GM18511 (cell line): ENCODE measurements at regions not wholly inside any gene's neighbourhood (a gene's known extent, or its start where the extent isn't known, plus 50 kb on each side); places are given as distances from the start of the nearest gene placed in this dataset.
A peak's percentile ranks its signal among the peaks of the same experiment; 100 is the strongest.

Source experiments
- ATAC-seq: cut with Tn5 transposase; IDR thresholded peaks from one replicate; pipeline ENCODE4 v1.9.1; 2021; ENCODE audit warnings: mild to moderate bottlenecking, moderate library complexity; ENCODE audit not compliant: unreplicated experiment

- ATAC-seq, result no peak
Measured at GRCh38 chr7:25995216-25995615, 156.8 kb upstream of the NFE2L3 start.

GRCh38 chr7:25996006-25996408 lies 156.0 kb upstream of the NFE2L3 start:
- ATAC-seq, result no peak

GRCh38 chr7:25998499-25998898 lies 153.5 kb upstream of the NFE2L3 start:
- no peak for ATAC-seq

- ATAC-seq, result no peak
Measured at GRCh38 chr7:26000841-26001240, 151.2 kb upstream of the NFE2L3 start.

- no peak for ATAC-seq
Measured at GRCh38 chr7:26001662-26002244, 150.2 kb upstream of the NFE2L3 start.

DNA sequence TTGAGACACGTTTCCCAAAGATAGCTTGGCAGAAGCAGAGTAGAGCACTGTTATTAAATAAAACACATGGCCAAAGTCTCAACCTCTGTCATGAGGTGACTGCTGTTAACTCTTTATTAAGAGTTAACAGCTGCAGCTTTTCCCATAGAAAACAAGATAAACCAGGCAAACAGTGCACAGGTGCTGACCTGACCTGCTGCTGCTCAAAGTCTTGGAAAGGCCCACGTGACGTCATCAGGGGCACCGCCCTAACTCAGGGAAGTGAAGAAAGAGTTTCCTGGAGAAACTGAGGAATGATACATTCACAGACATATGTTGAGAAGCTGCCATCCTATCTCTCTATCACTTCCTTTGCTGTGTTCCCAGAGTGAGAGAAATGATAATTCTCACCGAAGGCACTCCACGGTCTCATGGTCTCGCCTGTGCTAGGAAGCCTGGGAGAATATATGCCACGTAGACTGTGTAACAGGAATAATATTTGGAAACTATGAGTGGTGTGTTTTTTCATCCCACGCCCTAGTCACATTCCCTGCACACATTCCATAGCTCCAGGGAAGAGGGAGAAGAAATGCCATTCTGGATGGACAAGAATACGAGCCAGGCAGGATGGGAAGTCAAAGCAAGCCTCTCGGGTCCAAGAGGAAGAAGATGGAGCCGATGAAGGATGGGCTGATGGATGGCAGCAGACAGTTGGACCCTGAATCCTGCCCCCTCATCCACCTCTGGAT lies 146.2 kb upstream of the NFE2L3 start:
- no peak for ATAC-seq

DNA sequence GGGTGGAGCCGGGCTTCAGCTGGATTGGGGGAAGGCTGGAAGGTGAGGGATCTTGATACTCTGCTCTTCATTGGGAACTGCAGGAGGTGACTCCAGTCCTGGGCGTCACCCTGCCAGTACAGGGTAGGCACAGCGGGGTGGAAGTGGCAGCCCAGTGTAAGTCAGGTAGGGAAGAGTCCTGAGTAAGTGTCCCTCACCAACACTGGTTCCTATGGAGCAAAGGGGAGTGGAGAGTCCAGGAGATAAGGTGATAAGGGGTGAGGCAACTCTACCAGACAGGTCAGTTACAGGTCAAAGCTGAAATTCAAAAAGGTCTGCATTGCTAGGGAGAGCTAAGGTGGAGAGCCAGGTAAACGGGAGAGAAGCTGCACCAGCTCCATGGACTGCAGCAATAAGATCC lies 145.6 kb upstream of the NFE2L3 start:
- ATAC-seq, result no peak

- no peak for ATAC-seq
Measured at GRCh38 chr7:26007510-26007909, 144.5 kb upstream of the NFE2L3 start.

DNA sequence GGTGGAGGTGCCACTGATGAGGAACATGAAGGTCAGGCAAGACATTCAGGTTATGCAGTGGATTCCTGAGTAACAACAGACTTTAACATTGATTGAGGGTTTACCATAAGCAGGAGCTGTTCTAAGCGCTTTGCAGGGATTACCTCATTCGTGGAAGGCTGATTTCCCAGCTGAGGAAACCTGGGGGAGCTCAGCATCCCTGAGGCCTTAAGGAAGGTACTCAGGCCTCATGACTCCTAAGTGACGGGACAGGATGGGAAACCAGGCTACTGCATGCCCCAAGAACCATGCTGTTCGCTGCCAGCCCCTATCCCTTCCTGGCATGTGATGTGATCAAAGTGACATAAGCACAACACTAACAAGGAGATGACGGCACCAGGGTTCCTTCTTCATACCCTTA lies 143.6 kb upstream of the NFE2L3 start:
- no peak for ATAC-seq

DNA sequence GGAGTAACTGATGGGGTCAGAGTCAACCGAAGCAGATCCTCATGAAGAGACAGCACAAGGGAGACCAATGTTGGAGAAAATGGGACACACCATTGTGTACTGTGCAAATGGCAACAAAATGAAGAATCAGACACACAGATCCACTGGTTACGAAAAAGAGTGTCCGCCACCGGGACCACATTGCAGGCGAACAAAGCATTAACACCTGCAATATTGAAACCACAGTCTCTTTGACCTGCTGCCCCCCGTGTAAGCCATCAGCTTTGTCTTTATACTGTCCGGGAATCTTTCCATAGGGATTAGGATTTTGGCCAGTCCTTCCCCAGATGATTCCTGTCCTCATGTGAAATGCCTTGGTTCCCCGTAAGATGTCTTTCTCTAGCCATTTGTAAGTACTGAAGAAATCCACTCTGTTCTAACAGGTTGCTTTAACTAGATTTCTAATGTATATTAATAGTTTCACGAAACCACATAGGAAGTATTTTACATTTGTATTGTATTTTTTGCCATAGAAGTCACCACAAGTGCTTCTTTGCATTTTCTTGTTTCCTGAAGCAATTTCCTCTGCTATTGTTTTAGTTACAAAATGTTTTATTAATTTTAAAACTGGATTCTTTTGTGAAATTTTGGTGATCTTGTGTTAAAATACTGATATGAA lies 140.8 kb upstream of the NFE2L3 start:
- ATAC-seq, result peak; percentile 76

DNA sequence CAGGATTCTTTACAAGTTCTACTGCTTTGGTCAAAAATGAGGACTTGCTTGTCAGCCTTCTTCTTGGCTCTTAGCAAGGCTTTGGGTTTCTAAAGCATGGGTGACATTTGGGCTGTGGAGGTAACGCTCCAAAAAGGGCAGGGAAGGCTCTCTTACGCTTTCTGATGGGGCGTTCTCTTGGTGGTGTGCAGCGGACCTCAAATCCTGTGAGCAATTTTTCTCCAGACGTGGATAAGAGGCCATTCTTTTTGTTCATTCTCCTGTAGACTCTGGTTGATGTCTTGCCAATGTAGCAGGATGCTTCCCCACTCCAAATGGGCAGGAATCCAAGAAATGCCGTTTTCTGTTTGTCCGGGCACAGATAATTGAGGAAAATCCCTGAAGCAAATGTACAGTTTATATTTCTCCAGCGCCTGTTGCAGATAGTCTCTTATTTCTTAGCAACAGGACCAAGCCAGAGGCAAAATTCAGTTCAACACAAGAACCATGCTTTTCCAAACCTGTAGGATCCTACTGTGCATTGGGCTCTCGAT lies 138.4 kb upstream of the NFE2L3 start:
- peak; percentile 67 for ATAC-seq

DNA sequence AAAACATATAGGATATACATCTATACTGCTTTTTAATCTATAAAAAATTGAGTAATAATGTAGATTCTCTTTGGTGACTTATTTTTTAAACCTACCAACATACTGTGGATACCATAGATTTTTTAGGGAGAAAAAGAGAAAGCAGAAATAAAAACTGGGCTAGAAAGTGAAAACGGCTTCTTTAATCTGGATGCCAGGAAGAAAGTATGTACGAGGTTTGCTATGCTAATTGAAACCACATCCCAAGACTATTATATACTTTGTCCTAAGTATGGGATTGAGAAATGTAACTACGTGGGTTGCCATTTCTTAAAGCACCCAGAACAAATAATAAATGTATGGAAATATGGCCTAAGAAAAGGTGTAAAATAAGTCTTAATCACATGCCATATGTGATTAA lies 129.0 kb upstream of the NFE2L3 start:
- no peak for ATAC-seq

DNA sequence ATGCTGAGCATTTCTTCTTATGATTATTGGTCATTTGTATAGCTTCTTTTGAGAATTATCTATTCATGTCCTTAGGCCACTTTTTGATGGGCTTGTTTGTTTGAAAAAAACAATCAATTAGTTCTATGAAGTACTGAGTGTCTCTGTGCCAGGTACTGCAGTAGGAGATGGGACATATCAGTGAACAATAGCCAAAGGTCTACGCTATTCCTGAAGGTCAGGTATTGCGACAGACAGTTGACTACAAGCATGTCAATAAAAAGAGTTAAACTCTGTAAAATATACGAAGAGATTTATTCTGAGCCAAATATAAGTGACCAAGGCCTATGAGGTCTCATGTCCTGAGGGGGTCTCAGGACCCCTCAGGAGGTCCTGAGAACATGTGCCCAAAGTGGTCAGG lies 122.1 kb upstream of the NFE2L3 start:
- no peak for ATAC-seq

- no peak for ATAC-seq
Measured at GRCh38 chr7:26034391-26034790, 117.6 kb upstream of the NFE2L3 start.

DNA sequence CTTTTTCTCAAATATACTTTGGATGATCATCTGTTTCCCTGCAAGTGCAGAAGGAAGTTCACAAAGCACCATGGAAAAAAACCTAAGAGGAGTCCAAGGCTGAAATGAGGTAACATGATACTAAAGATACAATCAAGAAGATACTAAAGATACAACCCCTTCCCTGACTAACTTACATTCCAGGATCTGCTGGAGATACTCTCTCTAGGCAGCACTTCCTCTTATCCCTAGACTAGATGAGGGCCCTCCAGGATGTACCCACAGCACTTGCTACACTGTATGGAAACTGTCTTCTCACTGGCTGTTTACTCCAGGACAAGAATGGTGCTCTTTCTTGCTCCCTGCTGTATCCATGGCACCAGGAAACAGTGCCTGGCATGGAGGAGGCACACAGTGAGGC lies 116.4 kb upstream of the NFE2L3 start:
- no peak for ATAC-seq

DNA sequence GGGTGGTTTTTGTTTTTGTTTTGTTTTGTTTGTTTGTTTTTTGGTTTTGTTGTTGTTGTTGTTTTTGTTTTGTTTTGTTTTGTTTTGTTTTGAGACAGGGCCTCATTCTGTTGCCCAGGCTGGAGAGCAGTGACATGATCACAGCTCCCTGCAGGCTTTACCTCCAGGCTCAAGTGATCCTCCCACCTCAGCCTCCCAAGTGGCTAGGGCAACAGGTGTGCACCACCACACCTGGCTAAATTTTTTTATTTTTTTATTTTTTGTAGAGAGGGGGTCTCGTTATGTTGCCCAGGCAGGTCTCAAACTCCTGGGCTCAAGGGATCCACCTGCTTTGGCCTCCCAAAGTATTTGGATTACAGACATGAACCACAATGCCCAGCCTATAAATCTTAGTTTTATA lies 115.9 kb upstream of the NFE2L3 start:
- no peak for ATAC-seq

GRCh38 chr7:26038201-26038990 lies 113.6 kb upstream of the NFE2L3 start:
- no peak for ATAC-seq

GRCh38 chr7:26040085-26040484 lies 111.9 kb upstream of the NFE2L3 start:
- no peak for ATAC-seq

DNA sequence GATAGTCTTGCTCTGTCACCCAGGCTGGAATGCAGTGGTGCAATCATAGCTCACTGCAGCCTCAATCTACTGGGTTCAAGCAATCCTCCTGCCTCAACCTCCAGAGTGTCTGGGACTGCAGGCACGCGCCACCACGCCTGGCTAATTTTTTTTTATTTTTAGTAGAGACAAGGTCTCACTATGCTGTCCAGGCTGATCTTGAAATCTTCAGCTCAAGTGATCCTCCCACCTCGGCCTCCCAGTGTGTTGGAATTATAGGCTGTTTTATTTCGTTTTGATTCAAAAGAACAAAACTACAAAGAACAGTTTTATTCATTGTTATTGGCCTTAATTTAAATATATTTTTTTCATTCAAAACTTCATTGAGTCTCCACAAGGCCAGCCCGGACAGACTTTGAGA lies 109.8 kb upstream of the NFE2L3 start:
- ATAC-seq, result no peak

- ATAC-seq, result no peak
Measured at GRCh38 chr7:26043801-26044200, 108.2 kb upstream of the NFE2L3 start.

- no peak for ATAC-seq
Measured at GRCh38 chr7:26044320-26044719, 107.7 kb upstream of the NFE2L3 start.
